SK-MEL-5 (cell line): ENCODE measurements at regions not wholly inside any gene's neighbourhood (a gene's known extent, or its start where the extent isn't known, plus 50 kb on each side); places are given as distances from the start of the nearest gene placed in this dataset.

Source experiments
- DNase-seq: peaks from one replicate; pipeline ENCODE4 v3.0.0-alpha.2; 2016; ENCODE audit warnings: low read depth, low spot score
- in situ Hi-C: cut with HindIII; loops from 2 replicates; pipeline ENCODE4 v1.10.0; 2016; ENCODE audit warnings: low sequenced_read_pairs, high pct_unique_total_duplicates, low pct_unique_long_range_greater_than_20kb
- small RNA-seq, 2 experiments: library from RNA; depleted of rRNA; stranded (forward); fragments of <200 nt; gene quantifications; one replicate each; pipeline ENCODE3, GENCODE V24; 2014

- in situ Hi-C loops: no loop called here
- peak; percentile 27 for DNase-seq
These were observed 53.0 kb upstream of the KLF4 start for GRCh38 chr9:107542411-107543157.

- in situ Hi-C loops: no loop called here
- no peak for DNase-seq
These were observed 52.0 kb upstream of the KLF4 start for GRCh38 chr9:107541523-107541922.

- in situ Hi-C loops: no loop called here
- DNase-seq: no peak
These were observed 50.6 kb upstream of the KLF4 start for GRCh38 chr9:107540164-107540561.

GRCh38 chr9:107539427-107540163 lies 50.0 kb upstream of the KLF4 start:
- no peak for DNase-seq
- in situ Hi-C loops: no loop called here

Small RNA genes in the stretch of these regions (small RNA-seq; reads per million reads assigned to genes)
- gene RN7SL659P: 0 reads per million in 2 experiments
- 0 reads per million in 2 experiments for gene RNA5SP293
- gene RNU6-1064P: 0 reads per million in 2 experiments
- 0 reads per million in 2 experiments for gene RNU6-996P
